ENCODE measurements at regions not wholly inside any gene's neighbourhood (a gene's known extent, or its start where the extent isn't known, plus 50 kb on each side); places are given as distances from the start of the nearest gene placed in this dataset.

GRCh38 chr2:190811811-190812210 is 68.8 kb upstream of the GLS start:
- no peak for TF ChIP-seq CTCF (IDR thresholded peaks at IDR 0.05)
- Histone ChIP-seq H3K4me3 (no peak overlapping the region), H3K9me3 (no peaks in the 10 kb centered on the region)

GRCh38 chr2:190812506-190813294 is 67.9 kb upstream of the GLS start:
- Histone ChIP-seq H3K9me3 (no peaks in the 10 kb centered on the region), H3K36me3 (ENCODE audit: low read depth) (no peaks in the 10 kb centered on the region), H3K4me3 (no peak overlapping the region), H3K4me1 (ENCODE audit: low read depth) (peaks cover 33% of the 10 kb centered on the region)
- no peak for DNase-seq
- TF ChIP-seq CTCF (IDR thresholded peaks at IDR 0.05) = no peak
- intact Hi-C loops (cut with DNase I, micrococcal nuclease) = no loop called here
- no peak for ATAC-seq

More at GRCh38 chr2:190811811-190812210, 68.8 kb upstream of the GLS start:
- Histone ChIP-seq H3K36me3 (ENCODE audit: low read depth) (no peaks in the 10 kb centered on the region), H3K4me1 (ENCODE audit: low read depth) (peaks cover 33% of the 10 kb centered on the region)
- intact Hi-C loops (cut with DNase I, micrococcal nuclease) = no loop called here
- ATAC-seq (no peak), DNase-seq (no peak)

- Histone ChIP-seq H3K4me3 (no peak overlapping the region), H3K9me3 (no peaks in the 10 kb centered on the region), H3K4me1 (ENCODE audit: low read depth) (peaks cover 35% of the 10 kb centered on the region), H3K36me3 (ENCODE audit: low read depth) (no peaks in the 10 kb centered on the region)
- ATAC-seq (peak; percentile 89), DNase-seq (peak in 1 of 3 donors; percentile 59)
- intact Hi-C loops (cut with DNase I, micrococcal nuclease) = no loop called here
- TF ChIP-seq CTCF (IDR thresholded peaks at IDR 0.05) = no peak
Measured at GRCh38 chr2:190815226-190815625, 65.4 kb upstream of the GLS start.

- DNase-seq (no peak), ATAC-seq (no peak)
- H3K9me3 ChIP-seq = no peaks in the 10 kb centered on the region
- no peaks in the 10 kb centered on the region for H3K36me3 ChIP-seq (ENCODE audit: low read depth)
- peaks cover 17% of the 10 kb centered on the region for H3K4me1 ChIP-seq (ENCODE audit: low read depth)
- TF ChIP-seq CTCF (IDR thresholded peaks at IDR 0.05) = no peak
- no peak overlapping the region for H3K4me3 ChIP-seq
- intact Hi-C loops (cut with DNase I, micrococcal nuclease) = no loop called here
Measured at GRCh38 chr2:190817082-190817481, 63.5 kb upstream of the GLS start.

- Histone ChIP-seq H3K4me1 (ENCODE audit: low read depth) (peaks cover 17% of the 10 kb centered on the region), H3K36me3 (ENCODE audit: low read depth) (no peaks in the 10 kb centered on the region), H3K4me3 (no peak overlapping the region), H3K9me3 (no peaks in the 10 kb centered on the region)
- DNase-seq = no peak
- peak; percentile 73 for ATAC-seq
- no peak for TF ChIP-seq CTCF (IDR thresholded peaks at IDR 0.05)
- intact Hi-C loops (cut with DNase I, micrococcal nuclease) = no loop called here
Measured at GRCh38 chr2:190819840-190820301, 60.8 kb upstream of the GLS start.

Measured in mucosa of descending colon (tissue), 3 donors.